Spleen (tissue), 11 donors: ENCODE measurements at regions not wholly inside any gene's neighbourhood (a gene's known extent, or its start where the extent isn't known, plus 50 kb on each side); places are given as distances from the start of the nearest gene placed in this dataset.

Source experiments
- DNase-seq: peaks from one replicate; pipeline ENCODE4 v3.0.0-alpha.2; 2020
- H3K27ac ChIP-seq, 8 donors: fragments of 200-600 bp; sonication (generic) in 7 of 8; 1 replicate in 4 of 8; 2 replicates in 4 of 8; pipeline versions ENCODE4 v1.5.0 to v1.8.0; 2016 to 2021; ENCODE audit warnings: inconsistent platforms in 4 of 8, mild to moderate bottlenecking in 4 of 8, moderate library complexity in 1 of 8
- H3K27me3 ChIP-seq, 7 donors: fragments of 200-600 bp; sonication (generic) in 6 of 7; replicated peaks in 1 of 7; 1 replicate in 4 of 7; 2 replicates in 3 of 7; pipeline versions ENCODE4 v1.5.0 to v1.8.0; 2016 to 2021; ENCODE audit warnings: inconsistent platforms in 3 of 7, mild to moderate bottlenecking in 1 of 7
- H3K36me3 ChIP-seq, 6 donors: fragments of 200-600 bp; sonication (generic) in 5 of 6; 1 replicate in 4 of 6; 2 replicates in 2 of 6; pipeline versions ENCODE4 v1.5.0 to v1.8.0; 2016 to 2021; ENCODE audit warnings: inconsistent platforms in 2 of 6
- H3K4me1 ChIP-seq, 6 donors: fragments of 200-600 bp; sonication (generic) in 5 of 6; 1 replicate in 3 of 6; 2 replicates in 3 of 6; pipeline versions ENCODE4 v1.5.0 to v1.8.0; 2016 to 2021; ENCODE audit warnings: inconsistent platforms in 3 of 6
- H3K4me3 ChIP-seq, 8 donors: fragments of 200-600 bp; sonication (generic) in 7 of 8; 1 replicate in 4 of 8; 2 replicates in 4 of 8; pipeline versions ENCODE4 v1.5.0 to v1.8.0; 2016 to 2021; ENCODE audit warnings: inconsistent platforms in 4 of 8, mild to moderate bottlenecking in 4 of 8, moderate library complexity in 2 of 8
- H3K9me3 ChIP-seq, 8 donors: fragments of 200-600 bp; sonication (generic) in 7 of 8; 1 replicate in 4 of 8; 2 replicates in 4 of 8; pipeline versions ENCODE4 v1.5.0 to v1.8.0; 2016 to 2021; ENCODE audit warnings: inconsistent platforms in 4 of 8
- POLR2A ChIP-seq, 3 donors: fragments of 450-650 bp; IDR thresholded peaks; one replicate each; pipeline ENCODE4 v1.5.1; 2017; ENCODE audit warnings: antibody characterized with exemption in 3 of 3, mild to moderate bottlenecking in 1 of 3
- POLR2AphosphoS5 ChIP-seq, 3 donors: sonication (generic); formaldehyde crosslinking; IDR thresholded peaks; one replicate each; pipeline ENCODE4 v1.5.1; 2017; ENCODE audit warnings: antibody characterized with exemption in 3 of 3
- WGBS, 5 donors: extraction: QIAGEN DNeasy Blood & Tissue Kit in 3 of 5; methylation state at CpG; one replicate each; pipeline versions ENCODE4 v1.1.5 to v1.1.7; 2013 to 2018; 5-methylcytosine and 5-hydroxymethylcytosine counted together
- intact Hi-C: fragments of 100-400 bp; cut with DNase I; formaldehyde crosslinking; loops from one replicate; pipeline ENCODE4 v1.15.0; 2023; ENCODE audit warnings: low total_unique reads
- TF ChIP-seq, protein P1 (sequence below), 11 experiments: fragments of 200-600 bp in 7 of 11; fragments of 450-650 bp in 4 of 11; sonication (generic) in 4 of 11; IDR thresholded peaks in 8 of 11; conservative IDR thresholded peaks in 3 of 11; 1 replicate in 7 of 11; 2 replicates in 4 of 11; pipeline versions ENCODE4 v1.4.0 to v1.8.0; 2016 to 2021; ENCODE audit warnings: antibody characterized with exemption in 11 of 11, inconsistent platforms in 4 of 11, mild to moderate bottlenecking in 1 of 11
- donor health status: healthy with polysubstance abuse.
- donor health status: DM: no; HTN: no; CAD: no; lungs with moderate emphysema.
- donor health status: DM: no; HTN: no; CAD: no.
- donor health status: Bipolar disorder and iron deficiency.
- donor health status: healthy.
- donor health status: DM: no; HTN: no; CAD: no.
- donor health status: DM: yes; HTN: yes; CAD: no.

DNA sequence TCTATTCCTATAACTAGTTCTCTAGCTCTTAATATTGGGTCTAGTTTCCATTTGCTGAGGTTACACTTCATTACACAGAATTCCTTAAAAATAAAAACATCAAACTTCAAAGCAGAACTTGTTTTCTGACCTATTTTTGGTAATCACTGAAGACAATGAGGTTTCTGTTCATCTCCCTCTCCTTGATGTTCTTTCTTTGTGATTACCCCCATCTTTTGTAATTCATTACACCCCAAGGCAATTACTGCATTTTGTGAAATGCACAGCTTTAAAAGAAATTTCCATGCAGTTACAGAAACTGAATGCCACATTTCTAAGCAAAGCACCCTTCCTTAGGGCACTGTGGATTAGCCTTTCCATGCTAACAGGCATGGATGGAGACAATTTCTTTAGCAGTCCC is 363.2 kb upstream of the RND3 start:
- H3K27me3 ChIP-seq: peaks cover 0 to 4% (median 0%) of the 10 kb centered on the region in 7 donors
- no peak overlapping the region for H3K27ac ChIP-seq
- no peak overlapping the region for H3K4me3 ChIP-seq
- no peaks in the 10 kb centered on the region for H3K36me3 ChIP-seq
- DNase-seq: no peak
- no peaks in the 10 kb centered on the region for H3K4me1 ChIP-seq
- intact Hi-C loops: no loop called here
- peaks cover 0 to 13% (median 2%) of the 10 kb centered on the region in 8 donors for H3K9me3 ChIP-seq
- TF ChIP-seq, protein P1, sequence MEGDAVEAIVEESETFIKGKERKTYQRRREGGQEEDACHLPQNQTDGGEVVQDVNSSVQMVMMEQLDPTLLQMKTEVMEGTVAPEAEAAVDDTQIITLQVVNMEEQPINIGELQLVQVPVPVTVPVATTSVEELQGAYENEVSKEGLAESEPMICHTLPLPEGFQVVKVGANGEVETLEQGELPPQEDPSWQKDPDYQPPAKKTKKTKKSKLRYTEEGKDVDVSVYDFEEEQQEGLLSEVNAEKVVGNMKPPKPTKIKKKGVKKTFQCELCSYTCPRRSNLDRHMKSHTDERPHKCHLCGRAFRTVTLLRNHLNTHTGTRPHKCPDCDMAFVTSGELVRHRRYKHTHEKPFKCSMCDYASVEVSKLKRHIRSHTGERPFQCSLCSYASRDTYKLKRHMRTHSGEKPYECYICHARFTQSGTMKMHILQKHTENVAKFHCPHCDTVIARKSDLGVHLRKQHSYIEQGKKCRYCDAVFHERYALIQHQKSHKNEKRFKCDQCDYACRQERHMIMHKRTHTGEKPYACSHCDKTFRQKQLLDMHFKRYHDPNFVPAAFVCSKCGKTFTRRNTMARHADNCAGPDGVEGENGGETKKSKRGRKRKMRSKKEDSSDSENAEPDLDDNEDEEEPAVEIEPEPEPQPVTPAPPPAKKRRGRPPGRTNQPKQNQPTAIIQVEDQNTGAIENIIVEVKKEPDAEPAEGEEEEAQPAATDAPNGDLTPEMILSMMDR (IDR thresholded peaks at IDR 0.05 in 8 of 11, conservative IDR thresholded peaks at IDR 0.05 in 3 of 11): no peak
- TF ChIP-seq POLR2A (IDR thresholded peaks at IDR 0.05): no peak
- no peak for TF ChIP-seq POLR2AphosphoS5 (IDR thresholded peaks at IDR 0.05)

DNA sequence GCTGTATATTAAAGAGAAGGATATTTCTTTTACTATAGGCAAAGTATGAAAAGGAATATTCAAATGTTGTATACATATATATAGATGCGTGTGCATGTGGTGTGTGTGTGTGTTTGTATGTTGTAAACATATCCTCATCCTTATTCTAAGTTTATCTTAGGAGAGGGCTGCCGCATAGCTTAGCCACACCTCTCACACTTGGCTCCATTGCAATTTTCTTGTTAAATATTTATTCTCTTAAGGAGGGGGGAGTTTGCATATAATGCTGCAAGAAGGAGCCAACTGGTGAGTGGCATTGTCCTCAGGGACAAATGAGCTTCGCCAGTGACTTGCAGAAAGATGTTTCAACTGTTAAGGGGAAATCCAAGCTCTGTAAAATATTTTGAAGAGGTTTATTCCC is 360.1 kb upstream of the RND3 start:
- H3K4me3 ChIP-seq: no peak overlapping the region
- no peak overlapping the region for H3K27ac ChIP-seq
- H3K4me1 ChIP-seq: no peaks in the 10 kb centered on the region
- peaks cover 0 to 4% (median 0%) of the 10 kb centered on the region in 7 donors for H3K27me3 ChIP-seq
- peaks cover 0 to 13% (median 2%) of the 10 kb centered on the region in 8 donors for H3K9me3 ChIP-seq
- H3K36me3 ChIP-seq: no peaks in the 10 kb centered on the region
- no peak for DNase-seq
- WGBS, 5 donors: 64 to 80% (median 77%) methylated on average over 3 of the region's 3 CpGs
- intact Hi-C loops: no loop called here
- TF ChIP-seq POLR2AphosphoS5 (IDR thresholded peaks at IDR 0.05) (no peak), POLR2A (IDR thresholded peaks at IDR 0.05) (no peak)
- TF ChIP-seq, protein P1 (IDR thresholded peaks at IDR 0.05 in 8 of 11, conservative IDR thresholded peaks at IDR 0.05 in 3 of 11): no peak

DNA sequence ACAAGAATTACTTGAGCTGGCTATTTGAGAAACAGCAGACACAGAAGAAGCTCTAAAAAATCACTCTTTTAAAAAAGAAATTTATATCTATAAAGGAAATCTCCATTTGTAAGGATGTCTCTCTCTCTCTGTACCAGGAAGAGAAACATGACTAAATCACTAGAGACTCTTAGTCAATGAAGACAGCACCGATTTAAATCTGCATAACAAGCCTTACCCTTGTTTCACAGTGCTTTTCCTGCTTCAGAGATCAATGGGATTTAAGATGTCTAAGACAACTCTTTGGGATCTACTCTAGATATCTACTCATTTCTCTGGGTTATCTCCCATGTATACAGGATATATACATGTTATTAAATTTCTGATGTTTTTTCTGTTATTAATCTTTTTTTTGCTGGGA is 359.2 kb upstream of the RND3 start:
- TF ChIP-seq, protein P1 (IDR thresholded peaks at IDR 0.05 in 8 of 11, conservative IDR thresholded peaks at IDR 0.05 in 3 of 11): no peak
- TF ChIP-seq POLR2AphosphoS5 (IDR thresholded peaks at IDR 0.05): no peak
- TF ChIP-seq POLR2A (IDR thresholded peaks at IDR 0.05): no peak
- no peaks in the 10 kb centered on the region for H3K36me3 ChIP-seq
- no peak overlapping the region for H3K27ac ChIP-seq
- no peak overlapping the region for H3K4me3 ChIP-seq
- peaks cover 0 to 4% (median 0%) of the 10 kb centered on the region in 7 donors for H3K27me3 ChIP-seq
- no peak for DNase-seq
- WGBS, 5 donors: 45 to 81% (median 69%) methylated on average over 1 of the region's 1 CpG
- no peaks in the 10 kb centered on the region for H3K4me1 ChIP-seq
- intact Hi-C loops: no loop called here
- H3K9me3 ChIP-seq: peaks cover 0 to 13% (median 2%) of the 10 kb centered on the region in 8 donors

DNA sequence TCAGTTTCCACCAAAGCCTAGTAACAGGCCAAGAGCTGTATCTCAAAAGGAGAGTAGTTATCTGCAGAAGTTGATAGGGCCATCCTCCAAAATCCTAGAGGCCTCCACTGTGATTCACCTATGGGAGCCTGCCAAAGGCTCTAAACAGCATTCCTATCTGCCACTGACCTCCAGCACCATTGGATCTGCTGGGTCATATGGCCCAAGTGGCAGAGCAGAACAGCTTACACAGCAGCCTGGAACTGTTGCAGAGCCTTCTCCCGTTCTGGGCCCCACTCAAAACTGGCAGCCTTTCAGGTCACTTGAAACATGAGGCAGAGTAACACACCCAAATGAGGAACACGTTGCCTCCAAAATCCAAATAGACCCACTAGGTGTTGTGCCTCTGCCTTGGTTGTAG is 345.2 kb upstream of the RND3 start:
- no peak overlapping the region for H3K27ac ChIP-seq
- H3K4me1 ChIP-seq: no peaks in the 10 kb centered on the region
- no peak overlapping the region for H3K4me3 ChIP-seq
- H3K9me3 ChIP-seq: peaks cover 0 to 11% (median 0%) of the 10 kb centered on the region in 8 donors
- intact Hi-C loops: no loop called here
- TF ChIP-seq POLR2A (IDR thresholded peaks at IDR 0.05): no peak
- no peak for TF ChIP-seq POLR2AphosphoS5 (IDR thresholded peaks at IDR 0.05)
- TF ChIP-seq, protein P1 (IDR thresholded peaks at IDR 0.05 in 8 of 11, conservative IDR thresholded peaks at IDR 0.05 in 3 of 11): no peak
- 63 to 76% (median 68%) methylated on average over 2 of the region's 2 CpGs for WGBS, 5 donors
- H3K36me3 ChIP-seq: no peaks in the 10 kb centered on the region
- DNase-seq: no peak
- H3K27me3 ChIP-seq: no peaks in the 10 kb centered on the region
